Stomach smooth muscle (tissue), 2 donors: ENCODE measurements at regions not wholly inside any gene's neighbourhood (a gene's known extent, or its start where the extent isn't known, plus 50 kb on each side); places are given as distances from the start of the nearest gene placed in this dataset.

Source experiments
- H3K27ac ChIP-seq: one replicate; pipeline ENCODE4 v1.7.0; 2013; ENCODE audit warnings: mild to moderate bottlenecking, low read length, inconsistent platforms
- H3K27me3 ChIP-seq, 2 donors: one replicate each; pipeline ENCODE4 v1.7.0; 2013; ENCODE audit warnings: low read length in 2 of 2; ENCODE audit not compliant: insufficient read depth in 2 of 2, control insufficient read depth in 1 of 2
- H3K36me3 ChIP-seq, 2 donors: one replicate each; pipeline ENCODE4 v1.7.0; 2013; ENCODE audit warnings: low read length in 2 of 2; ENCODE audit not compliant: control insufficient read depth in 2 of 2, insufficient read depth in 2 of 2
- H3K4me1 ChIP-seq: one replicate; pipeline ENCODE4 v1.7.0; 2013; ENCODE audit warnings: low read length; ENCODE audit not compliant: control insufficient read depth, insufficient read depth
- H3K4me3 ChIP-seq, 2 donors: one replicate each; pipeline ENCODE4 v1.7.0; 2013; ENCODE audit warnings: low read length in 2 of 2
- H3K9ac ChIP-seq, 2 donors: one replicate each; pipeline ENCODE4 v1.7.0; 2013; ENCODE audit warnings: low read length in 2 of 2, mild to moderate bottlenecking in 1 of 2
- H3K9me3 ChIP-seq, 2 donors: one replicate each; pipeline ENCODE4 v1.7.0; 2013; ENCODE audit warnings: low read length in 2 of 2; ENCODE audit not compliant: control insufficient read depth in 2 of 2
- donor health status: healthy.
- donor health status: Pancreatic carcinoma.

DNA sequence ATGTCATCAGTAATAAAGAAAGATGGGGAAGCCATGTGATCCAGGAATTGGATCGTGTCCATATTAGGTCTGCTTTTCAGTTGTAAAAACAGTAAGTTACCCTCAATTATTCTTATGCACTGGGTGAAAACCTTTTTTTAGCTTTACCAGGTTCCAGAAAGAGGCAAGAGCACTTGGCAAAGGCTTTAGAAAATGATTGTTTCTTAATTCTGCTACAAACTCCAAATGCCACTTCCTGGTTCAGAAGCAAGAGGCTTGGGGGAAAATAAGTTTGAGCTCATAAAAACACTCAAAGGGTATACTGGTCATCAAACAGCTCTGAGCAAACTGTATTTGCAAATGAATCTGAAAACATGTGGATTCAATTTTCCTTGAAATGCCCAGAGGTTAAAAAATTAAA is 615.6 kb downstream of the EBF1 start:
- Histone ChIP-seq H3K27ac (no peak overlapping the region), H3K27me3 (no peaks in the 10 kb centered on the region), H3K4me3 (no peak overlapping the region), H3K9ac (no peak overlapping the region), H3K36me3 (no peaks in the 10 kb centered on the region), H3K9me3 (no peaks in the 10 kb centered on the region), H3K4me1 (peaks cover 26% of the 10 kb centered on the region)

DNA sequence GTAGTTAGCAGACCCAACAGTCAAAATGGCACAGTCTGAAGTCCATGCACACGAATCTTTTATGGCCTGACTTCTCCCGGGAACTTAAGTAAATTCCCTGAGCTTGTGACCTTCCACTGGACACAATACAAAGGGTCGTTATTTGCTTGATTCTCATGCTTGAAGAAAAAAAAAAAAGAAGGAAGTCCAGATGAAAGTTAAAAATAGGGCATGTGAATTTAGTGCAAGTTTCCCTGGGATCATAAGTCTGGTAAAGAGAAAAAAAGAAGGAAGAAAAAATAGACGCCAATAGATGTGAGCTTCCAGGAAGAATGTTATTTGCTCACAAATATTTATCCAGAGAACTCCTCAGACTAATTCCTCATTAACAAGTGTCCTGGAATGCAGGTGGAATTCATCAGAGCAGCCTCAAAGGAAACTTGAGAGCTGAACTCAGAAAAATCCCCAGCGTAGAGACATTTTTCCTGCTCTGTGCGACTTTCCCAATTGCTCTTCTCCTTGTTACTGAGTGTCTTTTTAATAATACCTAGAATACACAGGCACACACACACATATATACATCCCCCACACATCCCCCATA is 616.3 kb downstream of the EBF1 start:
- Histone ChIP-seq H3K36me3 (no peaks in the 10 kb centered on the region), H3K27me3 (no peaks in the 10 kb centered on the region), H3K27ac (no peak overlapping the region), H3K4me1 (peaks cover 26% of the 10 kb centered on the region), H3K4me3 (no peak overlapping the region), H3K9me3 (no peaks in the 10 kb centered on the region), H3K9ac (no peak overlapping the region)

DNA sequence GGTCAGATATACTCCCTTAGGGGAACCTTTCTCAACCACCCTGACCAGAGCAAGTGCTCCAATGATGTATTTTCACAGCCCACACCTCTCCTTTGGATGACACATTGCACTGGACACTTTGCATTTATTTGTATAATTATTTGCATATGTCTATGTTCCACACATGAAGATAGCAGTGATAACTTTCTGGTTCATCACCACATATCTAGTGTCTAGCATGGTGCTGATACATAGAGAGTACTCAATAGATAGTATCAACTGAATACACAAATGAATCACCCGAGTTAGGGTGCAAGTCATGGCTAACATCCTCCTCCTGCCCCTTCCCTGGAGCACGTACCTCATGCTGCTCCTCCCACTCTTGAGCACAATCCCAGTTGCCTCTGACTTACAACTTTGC is 617.6 kb downstream of the EBF1 start:
- Histone ChIP-seq H3K9me3 (no peaks in the 10 kb centered on the region), H3K27ac (no peak overlapping the region), H3K4me3 (no peak overlapping the region), H3K36me3 (no peaks in the 10 kb centered on the region), H3K9ac (no peak overlapping the region), H3K4me1 (peaks cover 24% of the 10 kb centered on the region), H3K27me3 (no peaks in the 10 kb centered on the region)

DNA sequence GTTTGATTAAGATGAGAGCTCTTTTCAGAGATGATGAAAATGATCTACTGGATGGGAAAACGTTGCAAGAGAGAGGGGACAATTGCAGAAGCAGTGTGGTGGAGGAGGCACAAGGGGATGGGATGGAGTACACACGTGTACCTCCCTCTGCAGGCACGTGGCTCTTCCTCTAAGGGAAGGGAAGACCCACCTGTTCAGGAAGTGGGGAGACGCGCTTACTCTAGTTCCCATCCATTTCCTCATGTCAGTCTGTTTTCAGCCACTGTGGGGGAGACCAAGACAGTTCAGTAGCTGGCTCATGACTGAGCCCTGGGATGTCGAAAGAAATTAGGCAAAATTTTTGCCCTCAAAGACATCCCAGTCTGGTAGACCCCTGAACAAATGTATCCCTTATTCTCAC is 619.2 kb upstream of the CLINT1 start:
- no peak overlapping the region for H3K9ac ChIP-seq
- peaks cover 3% of the 10 kb centered on the region for H3K4me1 ChIP-seq
- no peaks in the 10 kb centered on the region for H3K9me3 ChIP-seq
- H3K4me3 ChIP-seq, result no peak overlapping the region
- no peaks in the 10 kb centered on the region for H3K27me3 ChIP-seq
- no peak overlapping the region for H3K27ac ChIP-seq
- no peaks in the 10 kb centered on the region for H3K36me3 ChIP-seq

DNA sequence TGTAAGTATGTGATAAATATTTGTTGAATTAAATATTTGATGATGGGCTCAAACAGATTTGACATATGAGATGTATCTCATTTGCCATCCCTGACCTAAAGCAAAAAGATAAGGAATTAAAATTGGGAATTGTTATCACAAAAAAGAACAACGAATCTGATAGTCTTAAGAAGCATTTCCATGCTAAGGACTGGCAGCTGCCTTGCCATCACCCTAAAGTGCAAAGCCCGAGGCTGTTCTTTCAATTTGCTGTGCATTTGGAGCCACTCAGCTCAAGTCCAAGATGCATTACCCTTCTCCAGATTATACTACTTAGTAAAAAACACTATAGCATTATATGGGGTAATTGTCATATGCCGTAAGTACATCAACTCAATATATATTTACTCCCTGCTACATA is 618.3 kb upstream of the CLINT1 start:
- no peaks in the 10 kb centered on the region for H3K9me3 ChIP-seq
- H3K27me3 ChIP-seq, result no peaks in the 10 kb centered on the region
- H3K36me3 ChIP-seq, result no peaks in the 10 kb centered on the region
- no peak overlapping the region for H3K4me3 ChIP-seq
- no peak overlapping the region for H3K9ac ChIP-seq
- H3K4me1 ChIP-seq, result no peaks in the 10 kb centered on the region
- H3K27ac ChIP-seq, result no peak overlapping the region

DNA sequence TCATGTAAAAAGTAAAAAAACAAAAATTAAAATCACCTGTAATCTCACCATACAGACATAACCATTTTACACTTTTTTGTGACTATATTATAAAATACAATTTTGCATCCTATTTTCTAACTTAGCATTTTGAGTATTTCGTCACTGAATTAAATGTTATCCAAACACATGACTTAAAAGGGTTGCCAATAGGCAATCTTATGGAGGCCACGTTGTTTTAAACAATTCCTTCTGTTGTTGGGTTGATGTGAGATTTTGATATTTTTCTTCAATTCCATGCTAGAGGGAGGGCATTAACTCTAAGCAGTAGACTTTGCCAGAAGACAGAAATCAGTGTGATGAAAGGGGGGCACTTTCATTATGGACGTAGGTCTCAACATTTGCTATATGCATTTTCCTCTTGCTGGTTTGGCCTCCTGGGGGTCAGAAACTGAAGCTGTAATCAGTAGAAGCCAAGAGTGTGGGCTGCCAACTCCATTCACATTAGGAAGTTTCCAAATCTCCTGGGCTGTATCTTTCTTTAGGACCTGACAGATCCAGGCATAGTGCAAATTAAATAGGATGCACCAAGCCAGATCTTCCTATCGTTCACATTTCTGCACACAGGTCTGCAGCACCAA is 614.2 kb upstream of the CLINT1 start:
- no peak overlapping the region for H3K4me3 ChIP-seq

DNA sequence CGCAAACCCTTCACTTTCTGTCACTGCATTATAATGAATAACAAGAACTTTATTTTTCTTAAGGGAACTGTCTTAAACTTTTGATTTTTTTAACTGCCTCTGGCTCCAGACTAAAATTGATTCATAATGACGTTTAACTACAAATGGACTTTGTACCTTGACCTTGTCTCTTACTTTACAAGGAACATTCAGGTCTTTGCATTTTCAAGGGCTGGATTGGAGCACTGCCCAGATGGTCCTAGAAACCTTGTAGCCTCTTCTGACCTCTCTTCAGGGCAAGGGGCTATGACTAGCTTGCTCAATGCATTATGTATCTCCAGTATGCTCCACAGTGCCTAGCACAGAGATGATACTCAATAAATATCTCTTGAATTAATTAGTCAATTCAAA is 612.6 kb upstream of the CLINT1 start:
- Histone ChIP-seq H3K4me3 (no peak overlapping the region), H3K36me3 (no peaks in the 10 kb centered on the region), H3K4me1 (no peaks in the 10 kb centered on the region), H3K9me3 (peaks cover 0 to 2% of the 10 kb centered on the region in 2 donors), H3K27ac (no peak overlapping the region), H3K27me3 (no peaks in the 10 kb centered on the region), H3K9ac (no peak overlapping the region)

More for the DNA sequence above, 614.2 kb upstream of the CLINT1 start:
- H3K27me3 ChIP-seq, result no peaks in the 10 kb centered on the region
- no peaks in the 10 kb centered on the region for H3K4me1 ChIP-seq
- no peaks in the 10 kb centered on the region for H3K36me3 ChIP-seq
- no peak overlapping the region for H3K9ac ChIP-seq
- H3K27ac ChIP-seq, result no peak overlapping the region
- H3K9me3 ChIP-seq, result peaks cover 0 to 2% of the 10 kb centered on the region in 2 donors

DNA sequence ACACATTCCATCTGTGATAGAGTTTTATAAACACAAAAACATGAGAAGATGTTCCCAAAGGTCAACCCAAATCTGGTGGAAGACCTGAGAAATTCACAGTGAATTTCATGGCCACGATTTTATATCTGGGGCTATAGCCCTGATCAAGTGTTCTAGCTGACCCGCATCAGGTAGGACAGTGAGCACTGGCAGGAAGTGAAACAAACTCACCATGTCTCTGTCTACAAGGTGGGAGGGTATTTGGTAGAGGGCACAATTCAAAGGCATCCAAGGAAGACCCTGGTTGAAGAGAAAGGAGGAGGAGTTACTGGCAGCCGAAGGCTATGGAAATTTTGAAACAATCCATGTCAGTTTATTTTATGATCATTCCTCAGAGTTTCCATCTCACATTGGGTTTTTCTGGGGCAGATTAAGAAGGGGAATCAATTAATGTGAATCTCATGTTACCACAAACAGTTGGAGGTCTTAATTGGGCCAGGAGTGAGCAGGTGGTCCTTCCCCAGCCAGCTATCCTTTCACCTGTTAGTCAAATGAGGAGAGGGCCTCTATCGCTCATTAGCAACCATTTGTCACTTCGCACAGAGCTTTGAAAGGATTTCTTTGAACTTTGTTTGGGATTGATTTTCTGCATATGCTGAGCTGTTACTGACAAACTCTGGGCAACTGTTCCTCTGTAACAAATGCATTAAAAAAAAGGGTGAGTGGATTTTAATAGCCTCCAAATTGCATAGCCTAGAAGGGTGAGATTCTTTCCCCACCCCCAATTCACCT is 612.0 kb upstream of the CLINT1 start:
- no peak overlapping the region for H3K4me3 ChIP-seq
- no peaks in the 10 kb centered on the region for H3K27me3 ChIP-seq
- no peak overlapping the region for H3K9ac ChIP-seq
- H3K4me1 ChIP-seq, result no peaks in the 10 kb centered on the region
- no peak overlapping the region for H3K27ac ChIP-seq
- H3K9me3 ChIP-seq, result peaks cover 0 to 2% of the 10 kb centered on the region in 2 donors
- no peaks in the 10 kb centered on the region for H3K36me3 ChIP-seq

DNA sequence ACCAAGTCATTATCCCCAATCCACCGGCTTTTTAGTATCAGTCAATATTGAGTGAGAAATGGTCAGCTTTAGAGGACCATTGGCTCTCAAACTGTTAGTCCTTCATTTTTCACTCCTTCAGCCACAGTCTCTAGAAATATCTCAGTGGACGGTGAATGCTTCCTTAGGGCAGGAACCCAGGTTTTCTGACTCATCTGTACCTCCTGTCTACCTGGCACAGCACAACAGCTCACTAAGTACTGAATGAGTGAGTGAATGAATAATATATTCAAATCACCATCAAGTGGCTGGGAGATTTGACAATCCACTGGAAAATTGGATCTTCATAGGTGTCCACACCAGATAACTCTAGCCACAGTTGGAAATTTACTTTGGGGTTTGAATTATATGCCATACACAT is 609.5 kb upstream of the CLINT1 start:
- H3K27me3 ChIP-seq, result no peaks in the 10 kb centered on the region
- H3K9me3 ChIP-seq, result peaks cover 0 to 2% of the 10 kb centered on the region in 2 donors
- peaks cover 4% of the 10 kb centered on the region for H3K4me1 ChIP-seq
- no peak overlapping the region for H3K9ac ChIP-seq
- no peak overlapping the region for H3K27ac ChIP-seq
- no peak overlapping the region for H3K4me3 ChIP-seq
- H3K36me3 ChIP-seq, result no peaks in the 10 kb centered on the region

DNA sequence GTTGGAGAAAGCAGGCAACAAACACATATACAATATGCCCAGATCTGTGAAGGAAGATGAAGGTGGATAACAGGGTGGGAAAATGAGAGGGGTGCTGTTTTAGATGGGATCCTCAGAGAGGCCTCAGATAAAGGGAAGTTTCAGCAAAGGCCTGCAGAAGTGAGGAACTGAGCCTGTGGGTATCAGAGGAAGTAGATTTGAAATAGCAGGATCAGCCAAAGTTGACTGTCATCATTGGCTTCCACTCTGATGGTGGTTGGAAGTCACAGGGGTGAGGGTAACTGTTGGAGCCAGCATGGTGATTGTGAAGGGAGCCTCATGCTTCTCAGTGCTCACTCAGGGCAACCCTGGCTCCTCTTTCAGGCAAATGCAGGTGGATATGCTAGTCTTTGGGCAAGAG is 607.2 kb upstream of the CLINT1 start:
- Histone ChIP-seq H3K27me3 (no peaks in the 10 kb centered on the region), H3K9me3 (peaks cover 0 to 2% of the 10 kb centered on the region in 2 donors), H3K36me3 (no peaks in the 10 kb centered on the region), H3K4me3 (no peak overlapping the region), H3K27ac (no peak overlapping the region), H3K4me1 (peaks cover 6% of the 10 kb centered on the region), H3K9ac (no peak overlapping the region)
